GM19043 (cell line): ENCODE measurements at regions not wholly inside any gene's neighbourhood (a gene's known extent, or its start where the extent isn't known, plus 50 kb on each side); places are given as distances from the start of the nearest gene placed in this dataset.
"Not testable (repeated sequence)": the region's sequence is repeated elsewhere in the genome, so short reads cannot be mapped to it uniquely, and the experiment has no call there.

Experiments used
- ATAC-seq: cut with Tn5 transposase; IDR thresholded peaks from one replicate; pipeline ENCODE4 v1.9.1; 2021; ENCODE audit warnings: low read depth; ENCODE audit not compliant: unreplicated experiment

GRCh38 chr3:168977716-168978374, 685.7 kb downstream of the MECOM start:
- ATAC-seq = no peak

DNA sequence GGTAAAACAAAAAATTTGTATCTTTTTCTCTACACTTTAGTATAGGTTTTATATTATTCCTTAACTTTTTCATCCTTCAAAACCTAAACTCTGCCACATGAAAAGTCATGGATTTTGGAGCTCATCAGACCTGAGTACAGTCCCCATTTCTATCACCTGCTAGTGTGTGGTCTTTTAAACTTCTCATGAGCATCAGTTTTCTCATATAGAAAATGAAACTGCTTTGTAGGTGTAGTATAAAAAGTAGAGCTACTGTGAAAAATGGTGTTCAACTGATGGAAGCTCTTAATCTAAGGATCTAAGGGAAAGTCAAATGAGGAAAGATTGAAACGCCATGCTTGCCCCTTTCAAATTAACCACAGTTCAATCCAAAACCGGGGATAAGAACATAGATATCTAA, 686.5 kb downstream of the MECOM start:
- ATAC-seq = no peak

GRCh38 chr3:168975576-168975975, 687.9 kb downstream of the MECOM start:
- no peak for ATAC-seq

- ATAC-seq = no peak
Observed at GRCh38 chr3:168974617-168975403, 688.7 kb downstream of the MECOM start.

DNA sequence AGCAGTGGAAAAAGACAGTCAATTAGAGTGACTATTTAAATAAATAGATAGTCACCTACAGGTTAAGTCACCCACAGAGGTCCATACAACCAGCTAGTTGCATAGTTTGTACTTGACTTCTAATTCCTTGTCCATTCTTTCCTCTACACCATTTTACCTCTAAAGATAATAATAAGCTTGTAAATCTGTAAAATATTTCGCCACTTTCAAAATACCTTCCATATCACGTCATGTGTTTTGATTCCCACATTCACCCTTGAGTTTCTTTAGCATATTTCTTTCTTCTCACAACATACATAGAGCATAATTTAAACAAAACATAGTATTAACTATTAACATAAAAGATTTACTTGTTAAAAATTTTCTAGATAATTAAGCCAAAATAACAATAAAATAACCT, 689.6 kb downstream of the MECOM start:
- ATAC-seq = no peak

DNA sequence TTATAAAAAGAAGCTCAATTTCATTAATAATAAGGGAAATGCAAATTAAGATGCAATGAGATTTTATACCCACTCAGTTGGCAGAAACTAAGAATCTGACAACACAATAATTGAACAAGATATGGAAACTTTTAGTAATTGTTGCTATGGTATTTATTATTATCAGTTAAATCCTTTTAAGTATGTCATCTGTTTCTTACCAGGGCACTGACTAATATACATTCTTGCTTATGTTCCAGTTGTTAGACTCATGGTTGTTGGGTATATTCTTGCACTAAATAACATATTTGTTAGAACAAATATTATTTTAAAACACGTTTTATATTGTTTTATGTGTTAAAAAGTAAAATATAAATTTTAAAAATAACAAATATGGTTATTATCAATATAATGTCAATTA, 690.3 kb downstream of the MECOM start:
- ATAC-seq = no peak

- ATAC-seq = no peak
Observed at GRCh38 chr3:168968609-168969008, 694.9 kb downstream of the MECOM start.

GRCh38 chr3:168964736-168965135, 698.8 kb downstream of the MECOM start:
- ATAC-seq = no peak

DNA sequence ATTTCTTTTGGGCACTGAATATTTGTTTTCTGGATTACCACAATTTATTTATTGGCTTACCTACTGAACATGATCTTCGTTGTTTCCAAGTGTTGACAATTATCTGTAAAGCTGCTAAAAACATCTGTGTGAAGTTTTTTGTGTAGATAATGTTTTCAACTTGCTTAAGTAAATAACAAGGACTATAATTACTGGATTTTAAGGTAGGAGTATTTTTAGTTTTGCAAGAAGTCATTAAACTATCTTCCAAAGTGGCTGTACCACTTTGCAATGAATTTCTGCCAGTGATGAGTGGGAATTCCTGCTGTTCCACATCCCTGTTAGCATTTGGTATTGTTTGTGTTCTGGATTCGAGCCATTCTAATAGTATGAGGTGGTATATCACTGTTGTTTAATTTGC, 702.2 kb downstream of the MECOM start:
- ATAC-seq = no peak

DNA sequence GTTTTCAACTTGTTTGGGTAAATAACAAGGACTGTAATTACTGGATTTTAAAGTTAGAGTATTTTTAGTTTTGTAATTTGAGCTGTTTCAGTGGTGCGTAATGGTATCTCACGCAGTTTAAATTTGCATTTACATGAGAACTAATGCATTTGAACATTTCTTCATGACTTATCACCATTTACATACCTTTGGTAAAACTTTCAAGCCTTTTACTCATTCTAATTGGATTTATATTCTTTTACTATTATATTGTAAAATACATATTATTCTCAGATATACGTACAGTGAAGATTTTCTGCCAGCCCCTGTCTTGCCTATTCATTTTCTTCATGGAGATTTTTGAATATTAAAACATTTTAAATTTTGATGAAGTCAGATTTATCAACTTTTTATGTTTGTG, 703.8 kb downstream of the MECOM start:
- no peak for ATAC-seq

DNA sequence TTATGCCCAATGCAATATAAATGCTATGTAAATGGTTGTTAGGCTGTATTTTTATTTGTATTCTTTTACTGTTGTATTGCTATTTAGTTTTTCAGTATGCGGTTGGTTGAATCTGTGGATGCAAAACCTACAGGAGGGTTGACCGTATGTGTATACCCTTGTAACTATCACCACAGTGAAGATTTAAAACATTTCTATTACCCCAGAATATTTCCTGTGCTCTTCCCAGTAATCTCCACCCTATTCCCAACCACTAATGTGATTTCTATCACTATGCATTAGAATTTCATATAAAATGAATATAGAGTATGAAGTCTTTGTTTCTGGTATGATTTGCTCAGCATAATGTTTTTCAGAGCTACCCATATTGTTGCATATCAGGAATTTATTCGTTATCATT, 705.0 kb downstream of the MECOM start:
- ATAC-seq = no peak

DNA sequence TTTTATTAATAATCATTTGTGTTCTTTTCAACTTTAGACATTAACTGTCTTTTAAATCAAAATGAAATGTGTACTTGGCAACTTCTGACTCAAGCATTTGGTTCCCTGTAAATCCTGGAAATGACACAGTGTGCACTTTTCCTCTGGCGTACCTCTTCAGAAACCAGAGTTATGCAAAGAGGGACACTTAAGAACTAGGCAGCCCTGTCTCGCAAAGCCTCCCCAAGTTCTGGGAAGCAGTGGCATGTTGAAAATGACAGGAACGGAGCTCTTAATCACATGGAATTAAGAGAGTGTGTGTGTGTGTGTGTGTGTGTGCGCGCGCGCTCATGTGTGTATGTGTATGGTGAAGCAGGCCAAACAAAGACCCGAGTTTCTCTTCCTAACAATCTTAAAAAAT, 707.4 kb downstream of the MECOM start:
- no peak for ATAC-seq

DNA sequence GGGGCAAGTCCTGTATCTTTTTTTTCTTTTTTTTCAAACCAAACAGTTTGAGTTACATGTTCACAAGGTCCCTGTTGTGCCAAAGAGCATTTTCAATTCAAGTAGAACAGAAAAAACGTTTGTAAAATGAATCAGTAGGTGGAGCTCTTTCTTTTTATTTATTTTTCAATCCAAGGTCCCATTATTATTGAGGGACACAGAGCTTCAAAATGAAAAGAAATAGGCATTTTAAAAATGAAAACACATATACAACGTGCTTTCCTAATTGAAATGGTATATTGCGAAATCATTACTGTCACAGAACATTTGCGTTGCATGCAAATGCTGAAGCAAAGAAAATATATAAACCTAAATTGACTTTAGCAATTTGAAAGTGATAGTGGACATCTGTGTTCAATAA, 711.0 kb downstream of the MECOM start:
- ATAC-seq = no peak

DNA sequence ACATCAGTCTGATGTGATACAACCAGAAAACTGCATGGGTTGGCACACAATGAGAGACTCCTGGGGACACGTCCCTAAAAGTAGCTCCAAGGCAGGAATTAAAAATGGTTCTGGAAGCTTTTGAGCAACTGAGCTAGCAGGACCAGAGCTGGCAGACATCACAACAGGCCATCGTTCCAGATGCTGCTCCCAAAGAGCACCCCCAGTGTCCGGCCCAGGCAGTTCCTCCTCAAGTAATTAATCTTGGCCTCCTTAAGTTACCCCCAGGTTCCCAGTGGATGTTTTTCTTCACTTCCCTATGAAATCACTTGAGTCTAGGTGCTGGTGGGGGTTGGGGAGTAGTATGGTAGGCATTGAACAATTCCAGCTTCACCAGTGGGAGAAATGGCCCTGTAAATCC, 711.6 kb downstream of the MECOM start:
- ATAC-seq = no peak

- no peak for ATAC-seq
Observed at GRCh38 chr3:168951368-168951767, 712.1 kb downstream of the MECOM start.

DNA sequence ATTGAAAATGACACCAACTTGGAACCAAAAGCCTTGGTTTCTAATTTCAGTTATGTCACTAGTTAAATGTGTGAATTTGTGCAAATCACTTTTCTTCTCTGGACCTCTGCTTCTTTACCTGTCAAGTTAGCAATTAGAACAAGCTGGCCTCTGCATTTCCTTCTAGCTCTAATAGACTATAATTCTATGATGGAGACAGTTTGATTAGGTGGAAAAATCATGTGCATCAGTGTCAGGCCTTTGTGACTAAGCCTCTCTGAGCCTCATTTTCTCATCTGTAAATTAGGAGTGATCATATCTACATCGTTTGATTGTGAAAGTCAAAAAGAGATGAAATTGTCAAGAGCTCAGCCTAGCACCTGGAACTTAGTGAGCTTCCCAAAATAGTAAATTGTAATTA, 712.9 kb downstream of the MECOM start:
- ATAC-seq = no peak

DNA sequence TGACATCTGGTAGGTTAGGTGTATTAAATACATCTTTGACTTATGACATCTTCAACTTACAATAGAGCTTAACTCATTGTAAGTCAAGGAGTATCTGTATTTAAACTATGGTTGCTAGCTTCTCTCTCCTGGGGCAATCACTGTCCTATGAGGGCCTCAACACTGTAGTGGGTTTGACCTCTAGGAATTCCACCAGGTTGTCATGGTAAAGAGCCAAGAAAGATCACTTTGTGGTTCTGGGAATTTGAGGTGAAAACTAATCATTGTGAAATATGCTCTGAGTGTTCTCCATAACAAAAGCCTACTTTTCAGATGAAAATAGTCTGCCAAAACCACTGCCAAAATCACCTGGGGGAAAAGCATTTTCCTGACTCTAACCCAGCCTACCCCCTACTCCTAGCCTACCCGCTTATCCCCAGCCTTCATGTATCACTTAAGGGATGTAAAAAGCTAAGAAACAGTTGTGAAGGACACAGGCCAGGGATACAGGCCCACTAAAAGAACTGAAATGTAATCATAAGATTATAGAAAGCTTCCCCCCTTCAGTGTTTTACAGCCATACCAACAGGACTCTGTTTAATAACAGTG, 723.8 kb downstream of the MECOM start:
- no peak for ATAC-seq

- ATAC-seq = no peak
Observed at GRCh38 chr3:168933614-168934013, 729.9 kb downstream of the MECOM start.

DNA sequence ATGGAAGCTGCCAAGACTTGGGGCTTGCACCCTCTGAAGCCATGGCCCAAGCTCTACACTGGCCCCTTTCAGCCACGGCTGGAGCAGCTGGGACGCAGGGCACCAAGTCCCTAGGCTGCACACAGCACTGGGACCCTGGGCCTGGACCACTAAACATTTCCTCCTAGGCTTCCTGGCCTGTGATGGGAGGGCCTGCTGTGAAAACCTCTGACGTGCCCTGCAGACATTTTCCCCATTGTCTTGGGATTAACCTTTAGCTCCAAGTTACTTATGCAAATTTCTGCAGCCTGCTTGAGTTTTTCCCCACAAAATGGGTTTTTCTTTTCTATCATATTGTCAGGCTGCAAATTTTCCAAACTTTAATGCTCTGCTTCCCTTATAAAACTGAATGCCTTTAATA, 733.5 kb downstream of the MECOM start:
- not testable (repeated sequence) for ATAC-seq

- no peak for ATAC-seq
Observed at GRCh38 chr3:168926426-168926825, 737.1 kb downstream of the MECOM start.

GRCh38 chr3:168925568-168925967, 737.9 kb downstream of the MECOM start:
- ATAC-seq = no peak

GRCh38 chr3:168914662-168915061, 748.9 kb downstream of the MECOM start:
- no peak for ATAC-seq
